ENCODE measurements at regions not wholly inside any gene's neighbourhood (a gene's known extent, or its start where the extent isn't known, plus 50 kb on each side); places are given as distances from the start of the nearest gene placed in this dataset.

GRCh38 chr10:3525832-3526449, 259.1 kb downstream of the KLF6 start:
- no peaks in the 10 kb centered on the region for H3K36me3 ChIP-seq
- TF ChIP-seq, protein P1, sequence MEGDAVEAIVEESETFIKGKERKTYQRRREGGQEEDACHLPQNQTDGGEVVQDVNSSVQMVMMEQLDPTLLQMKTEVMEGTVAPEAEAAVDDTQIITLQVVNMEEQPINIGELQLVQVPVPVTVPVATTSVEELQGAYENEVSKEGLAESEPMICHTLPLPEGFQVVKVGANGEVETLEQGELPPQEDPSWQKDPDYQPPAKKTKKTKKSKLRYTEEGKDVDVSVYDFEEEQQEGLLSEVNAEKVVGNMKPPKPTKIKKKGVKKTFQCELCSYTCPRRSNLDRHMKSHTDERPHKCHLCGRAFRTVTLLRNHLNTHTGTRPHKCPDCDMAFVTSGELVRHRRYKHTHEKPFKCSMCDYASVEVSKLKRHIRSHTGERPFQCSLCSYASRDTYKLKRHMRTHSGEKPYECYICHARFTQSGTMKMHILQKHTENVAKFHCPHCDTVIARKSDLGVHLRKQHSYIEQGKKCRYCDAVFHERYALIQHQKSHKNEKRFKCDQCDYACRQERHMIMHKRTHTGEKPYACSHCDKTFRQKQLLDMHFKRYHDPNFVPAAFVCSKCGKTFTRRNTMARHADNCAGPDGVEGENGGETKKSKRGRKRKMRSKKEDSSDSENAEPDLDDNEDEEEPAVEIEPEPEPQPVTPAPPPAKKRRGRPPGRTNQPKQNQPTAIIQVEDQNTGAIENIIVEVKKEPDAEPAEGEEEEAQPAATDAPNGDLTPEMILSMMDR (IDR thresholded peaks at IDR 0.05; ENCODE audit: low read depth, low read length), result no peak
- no peak overlapping the region for H3K4me3 ChIP-seq (ENCODE audit: low read depth, low read length)
- DNase-seq, result no peak
- no peaks in the 10 kb centered on the region for H3K9me3 ChIP-seq (ENCODE audit: severe bottlenecking)
- no peaks in the 10 kb centered on the region for H3K27me3 ChIP-seq (ENCODE audit: insufficient read depth, low read depth, severe bottlenecking)
- no peak overlapping the region for H3K27ac ChIP-seq

DNA sequence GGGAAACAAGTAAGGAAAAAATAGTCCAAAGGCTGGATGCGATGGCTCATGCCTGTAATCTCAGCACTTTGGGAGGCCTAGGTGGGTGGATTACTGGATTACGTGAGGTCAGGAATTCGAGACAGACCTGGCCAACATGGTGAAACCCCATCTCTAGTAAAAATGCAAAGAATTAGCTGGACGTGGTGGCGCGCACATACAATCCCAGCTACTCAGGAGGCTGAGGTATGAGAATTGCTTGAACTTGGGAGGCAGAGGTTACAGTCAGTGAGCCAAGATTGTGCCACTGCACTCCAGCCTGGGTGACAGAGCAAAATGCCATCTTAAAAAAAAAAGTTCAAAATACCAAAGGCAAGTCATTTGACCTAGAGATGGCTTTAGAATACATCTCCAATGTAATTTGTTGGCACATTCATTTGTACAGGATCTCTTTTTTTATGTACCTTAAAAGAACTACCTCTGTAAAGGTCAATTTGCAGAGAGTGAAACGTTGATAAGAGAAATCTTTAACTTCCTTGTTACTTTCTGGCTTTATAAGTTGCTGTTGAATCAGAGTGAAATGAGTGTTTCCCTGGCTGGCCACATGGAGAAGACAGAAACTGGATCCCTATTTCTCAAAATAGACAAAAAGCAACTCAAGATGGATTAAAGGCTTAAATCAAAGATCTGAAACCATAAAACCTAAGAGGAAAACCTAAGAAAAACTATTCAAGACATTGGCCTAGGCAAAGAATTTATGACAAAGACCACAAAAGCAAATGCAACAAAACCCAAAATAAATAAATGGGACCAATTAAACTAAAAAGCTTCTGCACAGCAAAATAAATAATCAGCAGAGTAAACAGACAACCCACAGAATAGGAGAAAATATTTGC, 260.7 kb downstream of the KLF6 start:
- Histone ChIP-seq H3K27me3 (ENCODE audit: insufficient read depth, low read depth, severe bottlenecking) (no peaks in the 10 kb centered on the region), H3K27ac (no peak overlapping the region), H3K9me3 (ENCODE audit: severe bottlenecking) (no peaks in the 10 kb centered on the region), H3K4me3 (ENCODE audit: low read depth, low read length) (no peak overlapping the region), H3K36me3 (no peaks in the 10 kb centered on the region)
- TF ChIP-seq, protein P1 (IDR thresholded peaks at IDR 0.05; ENCODE audit: low read depth, low read length), result no peak
- no peak for DNase-seq

- H3K4me3 ChIP-seq (ENCODE audit: low read depth, low read length), result no peak overlapping the region
- H3K36me3 ChIP-seq, result no peaks in the 10 kb centered on the region
- TF ChIP-seq, protein P1 (IDR thresholded peaks at IDR 0.05; ENCODE audit: low read depth, low read length), result no peak
- DNase-seq, result no peak
- no peaks in the 10 kb centered on the region for H3K27me3 ChIP-seq (ENCODE audit: insufficient read depth, low read depth, severe bottlenecking)
- H3K27ac ChIP-seq, result no peak overlapping the region
- H3K9me3 ChIP-seq (ENCODE audit: severe bottlenecking), result no peaks in the 10 kb centered on the region
These were observed 261.5 kb downstream of the KLF6 start for GRCh38 chr10:3523309-3524050.

GRCh38 chr10:3516923-3517255, 268.1 kb downstream of the KLF6 start:
- Histone ChIP-seq H3K9me3 (ENCODE audit: severe bottlenecking) (no peaks in the 10 kb centered on the region), H3K36me3 (no peaks in the 10 kb centered on the region), H3K27ac (no peak overlapping the region), H3K4me3 (ENCODE audit: low read depth, low read length) (no peak overlapping the region), H3K27me3 (ENCODE audit: insufficient read depth, low read depth, severe bottlenecking) (no peaks in the 10 kb centered on the region)
- no peak for DNase-seq
- TF ChIP-seq, protein P1 (IDR thresholded peaks at IDR 0.05; ENCODE audit: low read depth, low read length), result no peak

DNA sequence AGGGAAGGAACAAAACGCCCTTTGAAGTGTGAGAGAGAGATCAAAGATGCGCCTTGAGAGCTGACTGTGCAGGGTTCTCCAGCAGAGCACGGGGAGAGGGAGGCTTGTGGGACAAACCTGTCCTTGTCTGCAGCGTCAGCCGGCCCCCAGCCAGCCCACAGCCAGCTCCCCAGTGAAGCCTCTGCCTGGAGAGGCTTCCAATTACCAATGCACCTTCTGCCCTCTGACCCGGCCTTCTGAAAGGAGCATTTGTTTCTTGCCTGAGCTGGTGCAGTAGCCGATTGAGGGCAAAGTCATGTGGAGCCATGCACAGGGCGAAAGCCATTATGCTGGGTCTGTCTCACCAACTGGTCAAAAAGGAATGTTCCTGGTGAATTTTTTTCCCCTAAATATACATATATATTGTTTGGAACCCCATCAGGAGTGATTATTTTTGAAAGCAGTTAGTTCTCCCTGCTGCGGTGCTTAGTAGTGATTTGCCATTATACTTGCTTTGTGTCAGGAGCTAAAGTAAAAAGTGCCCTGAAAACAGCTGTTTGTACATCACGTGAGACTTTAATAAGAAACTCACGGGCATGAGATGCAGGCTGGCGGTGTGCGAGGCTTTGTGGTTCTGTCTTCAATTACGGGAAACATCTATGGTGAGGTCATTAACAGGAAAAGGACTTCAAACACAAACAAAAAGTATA, 268.6 kb downstream of the KLF6 start:
- TF ChIP-seq, protein P1 (IDR thresholded peaks at IDR 0.05; ENCODE audit: low read depth, low read length), result no peak
- H3K27me3 ChIP-seq (ENCODE audit: insufficient read depth, low read depth, severe bottlenecking), result no peaks in the 10 kb centered on the region
- no peak overlapping the region for H3K4me3 ChIP-seq (ENCODE audit: low read depth, low read length)
- H3K9me3 ChIP-seq (ENCODE audit: severe bottlenecking), result no peaks in the 10 kb centered on the region
- no peak overlapping the region for H3K27ac ChIP-seq
- H3K36me3 ChIP-seq, result no peaks in the 10 kb centered on the region
- DNase-seq, result no peak

Data from WERI-Rb-1 (cell line).